ENCODE measurements at regions not wholly inside any gene's neighbourhood (a gene's known extent, or its start where the extent isn't known, plus 50 kb on each side); places are given as distances from the start of the nearest gene placed in this dataset.
"Not testable (repeated sequence)": the region's sequence is repeated elsewhere in the genome, so short reads cannot be mapped to it uniquely, and the experiment has no call there.

DNA sequence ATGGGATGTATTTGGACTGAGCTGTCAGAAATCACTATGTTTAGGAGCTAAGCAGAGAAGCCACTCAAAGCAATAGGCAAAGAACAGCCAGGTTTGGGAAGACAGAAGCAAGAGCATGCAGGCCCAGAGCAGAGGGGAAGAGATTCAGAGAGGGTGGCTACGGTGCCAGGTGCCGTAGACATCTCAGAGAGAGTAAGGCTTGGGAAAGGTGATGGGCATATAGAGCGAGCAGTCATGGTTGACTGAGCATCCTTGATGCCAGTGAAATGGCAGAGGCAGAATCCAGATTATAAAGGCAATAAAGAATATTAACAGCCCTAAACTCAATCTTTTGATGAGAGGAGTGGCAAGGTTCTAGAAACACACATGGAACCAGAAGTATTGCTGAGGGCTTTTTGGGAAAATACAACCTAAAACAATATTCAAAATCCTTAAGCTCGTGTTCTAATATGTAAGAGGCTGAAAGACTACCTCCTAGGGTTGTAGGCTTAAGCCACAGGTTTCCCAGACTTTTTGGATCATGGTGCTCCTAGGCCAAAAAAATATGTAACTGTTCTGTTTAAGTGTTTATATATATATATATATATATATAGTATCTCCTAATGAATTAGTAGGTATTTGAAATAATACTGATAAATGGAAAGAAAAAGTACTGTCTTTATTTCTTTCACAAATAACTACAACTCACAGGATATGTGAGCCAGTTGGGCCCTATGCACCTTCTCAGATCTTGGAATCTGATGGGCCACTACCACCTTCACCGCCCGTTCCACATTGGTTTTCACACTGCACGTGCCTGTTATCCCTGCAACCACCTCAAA, 113.3 kb downstream of the MYCN start:
- peaks cover 0 to 14% (median 3%) of the 10 kb centered on the region in 5 donors for H3K27me3 Mint-ChIP-seq
- H3K27ac Mint-ChIP-seq = no peak overlapping the region
- ATAC-seq = no peak
- H3K36me3 Mint-ChIP-seq = no peaks in the 10 kb centered on the region
- Histone ChIP-seq H3K9me3 (ENCODE audit: control insufficient read depth in 2 of 3, low read length in 3 of 3) (no peaks in the 10 kb centered on the region), H3K4me1 (ENCODE audit: control insufficient read depth in 2 of 2, insufficient read depth in 2 of 2, low read length in 2 of 2) (no peaks in the 10 kb centered on the region), H3K4me3 (ENCODE audit: low read length) (no peak overlapping the region), H3K27ac (ENCODE audit: low read depth, low read length) (no peak overlapping the region), H3K36me3 (ENCODE audit: control insufficient read depth in 2 of 3, insufficient read depth in 3 of 3, low read length in 3 of 3) (no peaks in the 10 kb centered on the region), H3K27me3 (ENCODE audit: control insufficient read depth in 2 of 2, insufficient read depth in 2 of 2, low read length in 2 of 2) (no peaks in the 10 kb centered on the region)
- intact Hi-C loops (cut with micrococcal nuclease) = no loop called here
- POLR2A ChIA-PET = no interaction called here
- no peak overlapping the region for H3K4me3 Mint-ChIP-seq
- peaks cover 0 to 13% (median 3%) of the 10 kb centered on the region in 7 donors for H3K4me1 Mint-ChIP-seq
- H3K9me3 Mint-ChIP-seq = no peaks in the 10 kb centered on the region
- no peak for DNase-seq
- CTCF ChIA-PET = no interaction called here

DNA sequence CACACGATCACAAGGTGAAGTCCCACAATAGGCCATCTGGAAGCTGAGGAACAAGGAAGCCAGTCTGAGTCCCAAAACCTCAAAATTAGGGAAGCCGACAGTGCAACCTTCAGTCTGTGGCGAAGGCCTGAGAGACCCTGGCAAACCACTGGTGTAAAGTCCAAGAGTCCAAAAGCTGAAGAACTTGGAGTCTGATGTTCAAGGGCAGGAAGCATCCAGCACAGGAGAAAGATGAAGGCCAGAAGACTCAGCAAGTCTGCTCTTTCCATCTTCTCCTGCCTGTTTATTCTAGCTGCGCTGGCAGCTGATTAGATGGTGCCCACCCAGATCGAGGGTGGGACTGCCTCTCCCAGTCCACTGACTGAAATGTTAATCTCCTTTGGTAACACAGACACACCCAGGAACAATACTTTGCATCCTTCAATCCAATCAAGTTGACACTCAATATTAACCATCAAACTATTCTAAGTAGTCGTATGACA, 112.3 kb downstream of the MYCN start:
- H3K4me3 ChIP-seq (ENCODE audit: low read length); H3K36me3 ChIP-seq (ENCODE audit: control insufficient read depth in 2 of 3, insufficient read depth in 3 of 3, low read length in 3 of 3); H3K27me3 ChIP-seq (ENCODE audit: control insufficient read depth in 2 of 2, insufficient read depth in 2 of 2, low read length in 2 of 2); H3K36me3 Mint-ChIP-seq; CTCF ChIA-PET; H3K4me3 Mint-ChIP-seq; H3K27ac ChIP-seq (ENCODE audit: low read depth, low read length); H3K27ac Mint-ChIP-seq; DNase-seq; H3K4me1 ChIP-seq (ENCODE audit: control insufficient read depth in 2 of 2, insufficient read depth in 2 of 2, low read length in 2 of 2); intact Hi-C loops (cut with micrococcal nuclease); POLR2A ChIA-PET; ATAC-seq; H3K9me3 ChIP-seq (ENCODE audit: control insufficient read depth in 2 of 3, low read length in 3 of 3); H3K9me3 Mint-ChIP-seq: not testable (repeated sequence)
- Mint-ChIP-seq H3K27me3 (peaks cover 0 to 14% (median 3%) of the 10 kb centered on the region in 5 donors), H3K4me1 (peaks cover 0 to 13% (median 3%) of the 10 kb centered on the region in 7 donors)

GRCh38 chr2:16051841-16052564, 111.7 kb downstream of the MYCN start:
- Mint-ChIP-seq H3K36me3 (no peaks in the 10 kb centered on the region), H3K4me1 (peaks cover 0 to 11% (median 1%) of the 10 kb centered on the region in 7 donors), H3K4me3 (no peak overlapping the region), H3K27me3 (peaks cover 0 to 14% (median 3%) of the 10 kb centered on the region in 5 donors), H3K27ac (no peak overlapping the region), H3K9me3 (peaks cover 0 to 6% (median 0%) of the 10 kb centered on the region in 11 donors)
- no peaks in the 10 kb centered on the region for H3K4me1 ChIP-seq (ENCODE audit: control insufficient read depth in 2 of 2, insufficient read depth in 2 of 2, low read length in 2 of 2)
- H3K27ac ChIP-seq (ENCODE audit: low read depth, low read length) = no peak overlapping the region
- H3K9me3 ChIP-seq (ENCODE audit: control insufficient read depth in 2 of 3, low read length in 3 of 3) = no peaks in the 10 kb centered on the region
- no peak overlapping the region for H3K4me3 ChIP-seq (ENCODE audit: low read length)
- ChIA-PET CTCF (no interaction called here), POLR2A (no interaction called here)
- no peak for ATAC-seq
- DNase-seq = no peak
- intact Hi-C loops (cut with micrococcal nuclease) = no loop called here
- no peaks in the 10 kb centered on the region for H3K27me3 ChIP-seq (ENCODE audit: control insufficient read depth in 2 of 2, insufficient read depth in 2 of 2, low read length in 2 of 2)
- no peaks in the 10 kb centered on the region for H3K36me3 ChIP-seq (ENCODE audit: control insufficient read depth in 2 of 3, insufficient read depth in 3 of 3, low read length in 3 of 3)

- Mint-ChIP-seq H3K27ac (no peak overlapping the region), H3K4me1 (peaks cover 0 to 6% (median 0%) of the 10 kb centered on the region in 7 donors), H3K9me3 (peaks cover 0 to 8% (median 0%) of the 10 kb centered on the region in 11 donors), H3K36me3 (no peaks in the 10 kb centered on the region), H3K27me3 (peaks cover 0 to 14% (median 3%) of the 10 kb centered on the region in 5 donors), H3K4me3 (no peak overlapping the region)
- intact Hi-C loops (cut with micrococcal nuclease) = no loop called here
- H3K27me3 ChIP-seq (ENCODE audit: control insufficient read depth in 2 of 2, insufficient read depth in 2 of 2, low read length in 2 of 2) = no peaks in the 10 kb centered on the region
- H3K9me3 ChIP-seq (ENCODE audit: control insufficient read depth in 2 of 3, low read length in 3 of 3) = no peaks in the 10 kb centered on the region
- ChIA-PET CTCF (no interaction called here), POLR2A (no interaction called here)
- no peaks in the 10 kb centered on the region for H3K36me3 ChIP-seq (ENCODE audit: control insufficient read depth in 2 of 3, insufficient read depth in 3 of 3, low read length in 3 of 3)
- H3K4me1 ChIP-seq (ENCODE audit: control insufficient read depth in 2 of 2, insufficient read depth in 2 of 2, low read length in 2 of 2) = no peaks in the 10 kb centered on the region
- ATAC-seq (no peak), DNase-seq (no peak)
- H3K4me3 ChIP-seq (ENCODE audit: low read length) = no peak overlapping the region
- H3K27ac ChIP-seq (ENCODE audit: low read depth, low read length) = no peak overlapping the region
Measured at GRCh38 chr2:16050908-16051489, 110.6 kb downstream of the MYCN start.

DNA sequence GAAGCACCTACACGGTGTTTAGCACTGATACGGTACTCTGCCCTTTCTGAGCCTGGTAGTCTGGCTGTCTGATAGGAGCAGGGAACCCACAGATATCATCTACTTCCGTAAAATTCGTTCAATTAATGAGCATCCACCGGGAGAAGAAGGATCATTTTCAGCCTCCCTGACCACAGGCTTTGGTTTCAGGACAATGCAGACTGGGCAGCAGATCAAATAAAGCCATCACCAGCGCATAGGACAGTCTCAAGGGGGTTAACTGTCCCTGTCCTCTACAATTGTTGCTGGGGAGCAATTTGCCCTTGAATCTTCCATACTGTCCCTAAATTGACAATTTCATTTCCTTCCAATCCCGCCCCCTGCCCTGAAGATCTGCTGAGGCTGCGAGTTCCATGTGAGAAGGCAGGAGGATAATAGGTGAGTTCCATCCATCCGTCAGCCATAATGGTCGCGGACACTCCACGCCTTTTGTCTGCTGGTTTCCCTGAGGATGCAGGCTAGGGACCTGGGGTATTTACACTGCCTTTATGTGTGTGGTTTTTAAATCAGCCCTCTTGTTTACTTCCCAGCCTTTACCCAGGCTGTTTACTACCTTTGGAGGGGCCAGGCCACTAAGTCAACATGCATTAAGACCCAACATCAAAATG, 110.0 kb downstream of the MYCN start:
- no peak for ATAC-seq
- DNase-seq = no peak
- H3K27me3 Mint-ChIP-seq = peaks cover 0 to 14% (median 3%) of the 10 kb centered on the region in 5 donors
- ChIA-PET CTCF (no interaction called here), POLR2A (no interaction called here)
- no peaks in the 10 kb centered on the region for H3K9me3 ChIP-seq (ENCODE audit: control insufficient read depth in 2 of 3, low read length in 3 of 3)
- H3K27ac ChIP-seq (ENCODE audit: low read depth, low read length) = no peak overlapping the region
- no peaks in the 10 kb centered on the region for H3K36me3 Mint-ChIP-seq
- H3K27me3 ChIP-seq (ENCODE audit: control insufficient read depth in 2 of 2, insufficient read depth in 2 of 2, low read length in 2 of 2) = no peaks in the 10 kb centered on the region
- H3K4me1 ChIP-seq (ENCODE audit: control insufficient read depth in 2 of 2, insufficient read depth in 2 of 2, low read length in 2 of 2) = no peaks in the 10 kb centered on the region
- H3K4me3 ChIP-seq (ENCODE audit: low read length) = no peak overlapping the region
- intact Hi-C loops (cut with micrococcal nuclease) = no loop called here
- H3K27ac Mint-ChIP-seq = no peak overlapping the region
- H3K9me3 Mint-ChIP-seq = peaks cover 0 to 8% (median 0%) of the 10 kb centered on the region in 11 donors
- no peak overlapping the region for H3K4me3 Mint-ChIP-seq
- H3K36me3 ChIP-seq (ENCODE audit: control insufficient read depth in 2 of 3, insufficient read depth in 3 of 3, low read length in 3 of 3) = no peaks in the 10 kb centered on the region
- no peaks in the 10 kb centered on the region for H3K4me1 Mint-ChIP-seq

- Mint-ChIP-seq H3K9me3 (peaks cover 0 to 8% (median 0%) of the 10 kb centered on the region in 11 donors), H3K27me3 (peaks cover 0 to 14% (median 3%) of the 10 kb centered on the region in 5 donors), H3K36me3 (no peaks in the 10 kb centered on the region), H3K4me1 (no peaks in the 10 kb centered on the region), H3K27ac (no peak overlapping the region), H3K4me3 (no peak overlapping the region)
- DNase-seq = no peak
- H3K27me3 ChIP-seq (ENCODE audit: control insufficient read depth in 2 of 2, insufficient read depth in 2 of 2, low read length in 2 of 2) = no peaks in the 10 kb centered on the region
- POLR2A ChIA-PET = no interaction called here
- intact Hi-C loops (cut with micrococcal nuclease) = no loop called here
- no peak overlapping the region for H3K4me3 ChIP-seq (ENCODE audit: low read length)
- H3K9me3 ChIP-seq (ENCODE audit: control insufficient read depth in 2 of 3, low read length in 3 of 3) = no peaks in the 10 kb centered on the region
- no peak overlapping the region for H3K27ac ChIP-seq (ENCODE audit: low read depth, low read length)
- H3K4me1 ChIP-seq (ENCODE audit: control insufficient read depth in 2 of 2, insufficient read depth in 2 of 2, low read length in 2 of 2) = no peaks in the 10 kb centered on the region
- no peak for ATAC-seq
- no peaks in the 10 kb centered on the region for H3K36me3 ChIP-seq (ENCODE audit: control insufficient read depth in 2 of 3, insufficient read depth in 3 of 3, low read length in 3 of 3)
- CTCF ChIA-PET = no interaction called here
Measured at GRCh38 chr2:16049406-16049805, 109.1 kb downstream of the MYCN start.

Measured in naive thymus-derived CD4-positive, alpha-beta T cell (primary cell).